ENCODE measurements at regions not wholly inside any gene's neighbourhood (a gene's known extent, or its start where the extent isn't known, plus 50 kb on each side); places are given as distances from the start of the nearest gene placed in this dataset.

- no peak for DNase-seq
These were observed 54.0 kb downstream of the C11orf91 start for GRCh38 chr11:33646629-33647028.

GRCh38 chr11:33646168-33646567, 54.5 kb downstream of the C11orf91 start:
- DNase-seq = no peak

- DNase-seq = no peak
These were observed 54.9 kb downstream of the C11orf91 start for GRCh38 chr11:33645686-33646085.

- DNase-seq = no peak
These were observed 57.3 kb downstream of the C11orf91 start for GRCh38 chr11:33643167-33643824.

GRCh38 chr11:33642461-33643166, 58.0 kb downstream of the C11orf91 start:
- no peak for DNase-seq

- no peak for DNase-seq
These were observed 59.8 kb downstream of the C11orf91 start for GRCh38 chr11:33640730-33641371.

- no peak for DNase-seq
These were observed 62.0 kb downstream of the C11orf91 start for GRCh38 chr11:33638608-33639007.

- DNase-seq = peak; percentile 37
These were observed 64.5 kb downstream of the C11orf91 start for GRCh38 chr11:33636104-33636503.

GRCh38 chr11:33635161-33635560, 65.5 kb downstream of the C11orf91 start:
- no peak for DNase-seq

- DNase-seq = peak; percentile 55
These were observed 66.3 kb downstream of the C11orf91 start for GRCh38 chr11:33634291-33634834.

- DNase-seq = peak; percentile 49
These were observed 67.2 kb downstream of the C11orf91 start for GRCh38 chr11:33633251-33634003.

GRCh38 chr11:33631749-33632091, 68.9 kb downstream of the C11orf91 start:
- no peak for DNase-seq

GRCh38 chr11:33630936-33631748, 69.5 kb downstream of the C11orf91 start:
- no peak for DNase-seq

GRCh38 chr11:33624083-33624482, 76.5 kb downstream of the C11orf91 start:
- no peak for DNase-seq

- no peak for DNase-seq
These were observed 77.8 kb downstream of the C11orf91 start for GRCh38 chr11:33622806-33623205.

- DNase-seq = peak; percentile 3
These were observed 78.4 kb downstream of the C11orf91 start for GRCh38 chr11:33622186-33622585.

- DNase-seq = peak; percentile 29
These were observed 80.0 kb downstream of the C11orf91 start for GRCh38 chr11:33620423-33621171.

GRCh38 chr11:33618956-33619355, 81.7 kb downstream of the C11orf91 start:
- DNase-seq = no peak

GRCh38 chr11:33618351-33618710, 82.3 kb downstream of the C11orf91 start:
- DNase-seq = no peak

- no peak for DNase-seq
These were observed 82.8 kb downstream of the C11orf91 start for GRCh38 chr11:33617672-33618350.

GRCh38 chr11:33616552-33616951, 84.1 kb downstream of the C11orf91 start:
- DNase-seq = no peak

Data from HCEC 1CT (cell line).